ENCODE measurements at regions not wholly inside any gene's neighbourhood (a gene's known extent, or its start where the extent isn't known, plus 50 kb on each side); places are given as distances from the start of the nearest gene placed in this dataset.

DNA sequence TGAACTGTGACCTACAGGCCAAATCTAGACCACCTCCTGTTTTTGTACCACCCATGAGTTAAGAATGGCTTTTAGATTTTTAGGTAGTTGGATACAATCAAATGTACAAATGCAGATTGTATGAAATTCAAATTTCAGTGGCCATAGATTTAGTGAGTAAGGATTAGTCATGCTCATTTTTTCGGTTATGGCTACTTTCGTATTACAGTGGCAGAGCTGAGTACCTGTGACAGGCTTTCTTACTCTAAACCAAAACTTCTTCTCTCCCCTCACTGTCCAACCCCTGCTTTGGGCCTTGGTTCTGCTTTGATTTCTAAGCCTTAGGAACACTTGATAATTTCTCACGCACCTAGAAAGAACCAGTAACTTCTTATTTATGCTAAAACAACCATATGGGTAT, 82.1 kb downstream of the CDC42EP3 start:
- peaks cover 4% of the 10 kb centered on the region; the same call in 1 of the 2 replicates for H3K9me3 ChIP-seq (ENCODE audit: control insufficient read depth, insufficient read depth, low read length)
- no peak overlapping the region for H3K9ac ChIP-seq (ENCODE audit: low read depth, low read length)
- no peaks in the 10 kb centered on the region for H3K36me3 ChIP-seq (ENCODE audit: insufficient read depth, low read length)
- H3K4me1 ChIP-seq (ENCODE audit: insufficient read depth, low read length), result peaks cover 53% of the 10 kb centered on the region

DNA sequence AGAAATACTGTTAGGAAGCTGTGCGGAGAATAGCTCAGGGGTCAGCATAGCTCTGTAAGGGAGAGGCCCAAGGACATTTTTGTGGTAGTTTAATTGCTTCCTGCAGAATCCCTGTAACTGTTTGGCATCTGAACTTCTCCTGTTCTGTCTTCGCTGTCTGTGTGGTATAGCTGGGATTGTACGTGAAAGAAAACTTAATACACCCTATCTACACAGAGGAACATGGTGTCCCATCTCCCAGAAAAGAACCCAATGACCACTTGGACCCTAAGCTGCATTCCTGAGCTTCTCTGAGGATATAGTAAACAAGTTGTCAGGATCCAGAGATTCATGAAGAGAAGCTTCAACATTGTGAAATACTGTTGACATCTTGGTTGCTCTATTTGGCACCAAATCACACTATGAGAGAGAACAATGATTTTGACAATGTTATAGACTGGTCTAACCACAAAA, 81.3 kb downstream of the CDC42EP3 start:
- peaks cover 4% of the 10 kb centered on the region; the same call in 1 of the 2 replicates for H3K9me3 ChIP-seq (ENCODE audit: control insufficient read depth, insufficient read depth, low read length)
- H3K4me1 ChIP-seq (ENCODE audit: insufficient read depth, low read length), result peaks cover 45% of the 10 kb centered on the region
- H3K9ac ChIP-seq (ENCODE audit: low read depth, low read length), result no peak overlapping the region
- no peaks in the 10 kb centered on the region for H3K36me3 ChIP-seq (ENCODE audit: insufficient read depth, low read length)

All from ES-I3 (cell line).